Endodermal cell (in vitro differentiated cells): ENCODE measurements at regions not wholly inside any gene's neighbourhood (a gene's known extent, or its start where the extent isn't known, plus 50 kb on each side); places are given as distances from the start of the nearest gene placed in this dataset.

Experiments used
- DNase-seq: peaks from one replicate; pipeline ENCODE4 v3.0.0-alpha.2; 2017
- H3K27ac ChIP-seq: 2 replicates; pipeline ENCODE4 v1.5.1; 2013; ENCODE audit warnings: mild to moderate bottlenecking, low read depth, low read length, moderate library complexity
- H3K27me3 ChIP-seq: 2 replicates; pipeline ENCODE4 v1.6.1; 2013; ENCODE audit warnings: mild to moderate bottlenecking, low read length, moderate library complexity; ENCODE audit not compliant: insufficient read depth, control insufficient read depth, poor library complexity, severe bottlenecking
- H3K36me3 ChIP-seq: 2 replicates; pipeline ENCODE4 v1.7.0; 2013; ENCODE audit warnings: mild to moderate bottlenecking, low read length, moderate library complexity; ENCODE audit not compliant: control insufficient read depth, insufficient read depth
- H3K4me1 ChIP-seq: one replicate; pipeline ENCODE4 v1.7.0; 2013; ENCODE audit warnings: low read length; ENCODE audit not compliant: control insufficient read depth, insufficient read depth
- H3K4me3 ChIP-seq: 2 replicates; pipeline ENCODE4 v1.5.1; 2013; ENCODE audit warnings: mild to moderate bottlenecking, low read length, moderate library complexity
- H3K9ac ChIP-seq: 2 replicates; pipeline ENCODE4 v1.6.1; 2013; ENCODE audit warnings: mild to moderate bottlenecking, low read length, moderate library complexity; ENCODE audit not compliant: poor library complexity, severe bottlenecking; ENCODE audit errors: extremely low read depth
- H3K9me3 ChIP-seq: 2 replicates; pipeline ENCODE4 v1.6.1; 2013; ENCODE audit warnings: mild to moderate bottlenecking, low read length, moderate library complexity; ENCODE audit not compliant: control insufficient read depth
- H3K27ac Mint-ChIP-seq: 2 replicates; pipeline ENCODE4 v1.8.0; 2020; ENCODE audit warnings: mixed read lengths
- H3K27me3 Mint-ChIP-seq: 2 replicates; pipeline ENCODE4 v1.8.0; 2021; ENCODE audit warnings: mild to moderate bottlenecking, mixed read lengths; ENCODE audit not compliant: insufficient read depth
- H3K36me3 Mint-ChIP-seq: 2 replicates; pipeline ENCODE4 v1.8.0; 2020; ENCODE audit warnings: low read depth, mixed read lengths
- H3K4me1 Mint-ChIP-seq: 2 replicates; pipeline ENCODE4 v1.8.0; 2020; ENCODE audit warnings: mixed read lengths
- H3K4me3 Mint-ChIP-seq: 2 replicates; pipeline ENCODE4 v1.8.0; 2020; ENCODE audit warnings: mild to moderate bottlenecking, moderate library complexity, mixed read lengths
- H3K9me3 Mint-ChIP-seq: 2 replicates; pipeline ENCODE4 v1.8.0; 2020; ENCODE audit warnings: mild to moderate bottlenecking, mixed read lengths
- CTCF ChIP-seq: fragments of 200-600 bp; sonication (generic); conservative IDR thresholded peaks from 2 replicates; pipeline ENCODE4 v1.5.0; 2021; ENCODE audit warnings: antibody characterized with exemption, mild to moderate bottlenecking
- WGBS, 2 experiments: methylation state at CpG; one replicate each; pipeline versions ENCODE4 v1.1.5 to v1.1.7; 2013; ENCODE audit warnings: missing lambda C conversion rate in 2 of 2, mixed read lengths in 1 of 2; ENCODE audit not compliant: insufficient coverage in 1 of 2, insufficient read length in 1 of 2; 5-methylcytosine and 5-hydroxymethylcytosine counted together

DNA sequence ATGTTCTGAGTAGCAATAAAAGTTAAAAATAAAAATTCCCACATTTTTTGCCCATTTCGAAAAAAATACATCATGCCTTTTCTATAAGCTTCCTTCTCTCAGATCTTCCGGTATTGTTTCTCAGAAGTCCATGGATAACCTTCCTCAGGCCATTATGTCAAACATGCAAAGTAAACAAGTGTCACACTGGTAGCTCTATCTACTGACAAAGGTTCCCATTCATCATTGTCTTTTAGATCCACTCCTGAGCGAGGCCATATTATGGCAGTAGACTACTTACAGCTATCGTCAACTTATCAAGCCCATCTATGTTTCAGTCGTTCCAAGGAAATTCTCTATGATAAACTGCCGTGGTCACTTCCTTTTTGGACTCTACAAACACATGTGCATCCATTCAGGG lies 1068.2 kb downstream of the GLUD2 start:
- Histone ChIP-seq H3K4me3 (no peak overlapping the region), H3K4me1 (no peaks in the 10 kb centered on the region), H3K9me3 (no peaks in the 10 kb centered on the region), H3K27ac (no peak overlapping the region), H3K36me3 (no peaks in the 10 kb centered on the region), H3K9ac (no peak overlapping the region), H3K27me3 (no peaks in the 10 kb centered on the region)
- WGBS, 2 experiments, result 82 to 83% methylated on average over 3 to 6 of the region's 6 CpGs
- peaks cover 7% of the 10 kb centered on the region for H3K36me3 Mint-ChIP-seq
- H3K4me1 Mint-ChIP-seq, result peaks cover 29% of the 10 kb centered on the region
- DNase-seq, result no peak
- no peak overlapping the region for H3K4me3 Mint-ChIP-seq
- no peak for TF ChIP-seq CTCF
- no peak overlapping the region for H3K27ac Mint-ChIP-seq
- H3K9me3 Mint-ChIP-seq, result peaks cover 14% of the 10 kb centered on the region
- no peaks in the 10 kb centered on the region for H3K27me3 Mint-ChIP-seq

DNA sequence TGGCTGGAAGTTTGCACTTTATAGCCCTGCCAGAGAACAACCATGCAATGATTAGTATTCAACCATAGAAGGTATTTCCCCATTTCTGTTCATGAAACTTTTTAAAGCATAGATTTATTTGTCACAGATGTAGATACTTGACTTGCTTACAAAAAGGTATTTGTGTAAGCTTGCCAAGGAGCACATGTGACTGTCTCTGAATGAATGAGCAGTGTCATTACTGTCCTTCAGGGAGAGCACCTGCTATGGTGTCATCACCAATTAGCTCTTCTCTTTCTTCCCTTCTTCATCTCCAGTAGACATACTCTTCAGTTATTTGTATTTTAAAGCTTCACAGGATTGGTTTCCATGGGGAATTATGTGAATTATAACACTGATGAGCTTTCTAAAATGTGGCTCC lies 1064.7 kb upstream of the GRIA3 start:
- H3K9me3 ChIP-seq, result no peaks in the 10 kb centered on the region
- H3K4me3 ChIP-seq, result no peak overlapping the region
- no peaks in the 10 kb centered on the region for H3K27me3 ChIP-seq
- H3K4me3 Mint-ChIP-seq, result no peak overlapping the region
- H3K27me3 Mint-ChIP-seq, result no peaks in the 10 kb centered on the region
- peaks cover 14% of the 10 kb centered on the region for H3K4me1 Mint-ChIP-seq
- H3K9me3 Mint-ChIP-seq, result no peaks in the 10 kb centered on the region
- H3K4me1 ChIP-seq, result no peaks in the 10 kb centered on the region
- no peak overlapping the region for H3K9ac ChIP-seq
- no peak for TF ChIP-seq CTCF
- H3K27ac Mint-ChIP-seq, result no peak overlapping the region
- H3K36me3 Mint-ChIP-seq, result no peaks in the 10 kb centered on the region
- H3K27ac ChIP-seq, result no peak overlapping the region
- DNase-seq, result no peak
- no peaks in the 10 kb centered on the region for H3K36me3 ChIP-seq

DNA sequence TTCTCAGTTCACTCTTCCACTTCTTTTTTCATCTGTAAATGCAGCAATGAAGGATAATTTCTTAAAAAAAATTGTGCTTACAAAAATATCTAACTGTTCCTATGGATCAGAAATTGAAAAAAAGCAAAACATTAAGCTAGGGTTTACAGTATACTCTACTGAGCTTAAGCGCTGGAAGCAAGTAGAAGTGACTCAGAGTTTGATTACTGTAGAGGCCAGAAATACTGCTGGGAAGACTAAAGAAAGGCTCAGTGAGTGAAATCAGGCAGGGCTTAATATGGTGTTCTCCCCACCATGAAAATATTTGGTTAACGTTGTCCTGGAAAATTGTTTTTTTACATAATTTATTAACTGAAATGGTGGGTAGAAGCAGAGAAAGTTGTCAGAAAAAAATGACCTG lies 1061.8 kb upstream of the GRIA3 start:
- Histone ChIP-seq H3K9me3 (no peaks in the 10 kb centered on the region), H3K27ac (no peak overlapping the region), H3K27me3 (no peaks in the 10 kb centered on the region), H3K9ac (no peak overlapping the region), H3K4me1 (no peaks in the 10 kb centered on the region), H3K36me3 (no peaks in the 10 kb centered on the region), H3K4me3 (no peak overlapping the region)
- Mint-ChIP-seq H3K9me3 (no peaks in the 10 kb centered on the region), H3K4me1 (peaks cover 3% of the 10 kb centered on the region), H3K27ac (no peak overlapping the region), H3K27me3 (no peaks in the 10 kb centered on the region), H3K4me3 (no peak overlapping the region), H3K36me3 (peaks cover under 1% of the 10 kb centered on the region)
- 100% methylated on average over 1 to 2 of the region's 2 CpGs for WGBS, 2 experiments
- no peak for TF ChIP-seq CTCF
- DNase-seq, result no peak
